ENCODE measurements at regions not wholly inside any gene's neighbourhood (a gene's known extent, or its start where the extent isn't known, plus 50 kb on each side); places are given as distances from the start of the nearest gene placed in this dataset.

DNA sequence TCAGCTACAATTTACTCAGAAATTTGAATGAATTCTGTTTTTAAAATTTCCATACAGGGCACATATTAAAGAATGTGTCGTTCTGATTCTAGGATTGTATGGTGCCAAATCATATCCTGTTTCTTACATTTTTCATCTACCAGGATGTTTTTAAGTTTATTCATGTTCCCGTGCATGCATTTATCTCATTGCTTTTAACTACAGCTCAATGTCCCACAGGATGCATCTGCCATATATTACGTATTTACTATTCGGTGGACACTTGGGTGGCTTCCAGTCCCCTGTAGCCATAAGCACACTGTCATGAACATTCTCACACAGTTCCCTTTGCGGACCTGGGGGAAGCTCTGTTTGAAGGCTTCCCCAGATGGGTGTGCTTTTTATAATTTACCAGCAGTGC lies 122.3 kb downstream of the CCDC71L start:
- Mint-ChIP-seq H3K27ac (no peak overlapping the region), H3K36me3 (no peaks in the 10 kb centered on the region), H3K4me1 (peaks cover 0 to 9% of the 10 kb centered on the region in 2 donors), H3K27me3 (ENCODE audit: low read depth in 2 of 2) (peaks cover 0 to 7% of the 10 kb centered on the region in 2 donors), H3K9me3 (peaks cover 0 to 3% of the 10 kb centered on the region in 2 donors), H3K4me3 (no peak overlapping the region)
- intact Hi-C loops (cut with micrococcal nuclease): no loop called here
- Histone ChIP-seq H3K27me3 (ENCODE audit: control insufficient read depth, insufficient read depth, low read length) (no peaks in the 10 kb centered on the region), H3K27ac (ENCODE audit: low read length) (no peak overlapping the region), H3K9me3 (ENCODE audit: control insufficient read depth, insufficient read depth, low read length) (no peaks in the 10 kb centered on the region), H3K4me1 (ENCODE audit: control insufficient read depth, insufficient read depth, low read length) (no peaks in the 10 kb centered on the region), H3K36me3 (ENCODE audit: control insufficient read depth, insufficient read depth, low read length) (no peaks in the 10 kb centered on the region), H3K4me3 (ENCODE audit: low read length) (no peak overlapping the region)
- ATAC-seq (no peak), DNase-seq (no peak)
- WGBS (ENCODE audit: insufficient coverage): 85% methylated on average over 5 of the region's 5 CpGs
- no peak for TF ChIP-seq CTCF (IDR thresholded peaks at IDR 0.05)

DNA sequence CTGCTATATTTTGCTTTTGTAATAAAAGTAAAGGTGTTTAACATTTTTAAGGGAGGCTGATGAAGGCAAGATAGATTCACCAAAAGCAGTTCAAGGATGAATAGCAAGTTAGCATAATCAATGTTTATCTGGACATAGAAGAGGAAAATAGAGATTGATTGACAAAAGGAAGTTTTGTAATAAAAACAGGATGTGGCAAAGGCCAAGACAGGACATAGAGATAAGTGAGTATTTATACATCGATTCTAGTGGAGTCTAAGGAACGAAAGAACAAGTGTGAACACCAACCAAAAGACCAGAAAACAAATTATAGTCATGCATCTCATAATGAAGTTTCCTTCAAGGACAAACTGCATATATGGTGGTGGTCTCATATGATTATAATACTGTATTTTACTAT lies 123.8 kb downstream of the CCDC71L start:
- Mint-ChIP-seq H3K4me1 (peaks cover 0 to 4% of the 10 kb centered on the region in 2 donors), H3K36me3 (no peaks in the 10 kb centered on the region), H3K27me3 (ENCODE audit: low read depth in 2 of 2) (peaks cover 0 to under 1% of the 10 kb centered on the region in 2 donors), H3K9me3 (peaks cover 0 to 3% of the 10 kb centered on the region in 2 donors), H3K27ac (no peak overlapping the region), H3K4me3 (no peak overlapping the region)
- Histone ChIP-seq H3K36me3 (ENCODE audit: control insufficient read depth, insufficient read depth, low read length) (no peaks in the 10 kb centered on the region), H3K9me3 (ENCODE audit: control insufficient read depth, insufficient read depth, low read length) (no peaks in the 10 kb centered on the region), H3K27me3 (ENCODE audit: control insufficient read depth, insufficient read depth, low read length) (no peaks in the 10 kb centered on the region), H3K4me1 (ENCODE audit: control insufficient read depth, insufficient read depth, low read length) (no peaks in the 10 kb centered on the region), H3K4me3 (ENCODE audit: low read length) (no peak overlapping the region), H3K27ac (ENCODE audit: low read length) (no peak overlapping the region)
- TF ChIP-seq CTCF (IDR thresholded peaks at IDR 0.05): no peak
- DNase-seq: no peak
- WGBS (ENCODE audit: insufficient coverage): 11% methylated on average over 1 of the region's 2 CpGs
- intact Hi-C loops (cut with micrococcal nuclease): no loop called here
- no peak for ATAC-seq

GRCh38 chr7:106536079-106536478 lies 124.9 kb downstream of the CCDC71L start:
- intact Hi-C loops (cut with micrococcal nuclease): no loop called here
- no peaks in the 10 kb centered on the region for H3K36me3 ChIP-seq (ENCODE audit: control insufficient read depth, insufficient read depth, low read length)
- Mint-ChIP-seq H3K4me3 (no peak overlapping the region), H3K4me1 (peaks cover 0 to 4% of the 10 kb centered on the region in 2 donors), H3K36me3 (no peaks in the 10 kb centered on the region), H3K9me3 (peaks cover 0 to 3% of the 10 kb centered on the region in 2 donors), H3K27ac (no peak overlapping the region), H3K27me3 (ENCODE audit: low read depth in 2 of 2) (no peaks in the 10 kb centered on the region)
- ATAC-seq (no peak), DNase-seq (no peak)
- no peak overlapping the region for H3K27ac ChIP-seq (ENCODE audit: low read length)
- H3K4me1 ChIP-seq (ENCODE audit: control insufficient read depth, insufficient read depth, low read length): no peaks in the 10 kb centered on the region
- H3K9me3 ChIP-seq (ENCODE audit: control insufficient read depth, insufficient read depth, low read length): no peaks in the 10 kb centered on the region
- WGBS (ENCODE audit: insufficient coverage): 91% methylated on average over 3 of the region's 3 CpGs
- H3K27me3 ChIP-seq (ENCODE audit: control insufficient read depth, insufficient read depth, low read length): no peaks in the 10 kb centered on the region
- H3K4me3 ChIP-seq (ENCODE audit: low read length): no peak overlapping the region
- no peak for TF ChIP-seq CTCF (IDR thresholded peaks at IDR 0.05)

DNA sequence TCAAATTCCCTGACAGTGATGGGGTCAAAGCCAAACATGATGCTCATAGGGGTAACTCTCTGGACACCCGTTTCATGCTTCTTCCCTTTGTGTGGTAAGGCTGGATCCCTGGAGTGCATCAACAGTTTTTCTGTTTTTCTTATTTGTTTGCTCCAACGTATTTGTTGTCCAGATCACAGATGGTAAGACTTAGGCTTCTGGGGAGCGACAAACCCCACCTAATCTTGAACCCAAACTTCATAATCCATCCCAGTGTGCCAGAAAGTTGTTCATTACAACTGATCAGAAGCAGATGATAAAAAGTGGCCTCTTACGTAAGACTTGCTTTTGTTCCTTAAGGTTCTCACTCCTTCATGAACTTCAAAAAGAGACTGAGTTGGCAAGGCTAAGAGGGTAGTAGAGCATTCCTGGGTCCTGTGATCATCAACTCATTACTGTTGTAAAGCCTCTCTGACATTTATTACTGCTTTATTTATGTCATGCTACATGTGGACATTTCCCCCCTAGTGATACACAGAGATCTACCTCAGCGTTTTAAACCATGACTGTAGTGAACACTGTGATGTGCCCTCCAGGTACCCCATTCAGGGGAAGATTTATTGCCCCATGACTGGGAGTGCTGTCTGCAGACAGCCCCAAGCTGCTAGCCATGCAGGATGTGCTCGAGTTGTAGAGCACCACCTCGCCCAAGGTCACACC lies 125.6 kb downstream of the CCDC71L start:
- no peak for TF ChIP-seq CTCF (IDR thresholded peaks at IDR 0.05)
- intact Hi-C loops (cut with micrococcal nuclease): no loop called here
- H3K4me1 ChIP-seq (ENCODE audit: control insufficient read depth, insufficient read depth, low read length): no peaks in the 10 kb centered on the region
- no peaks in the 10 kb centered on the region for H3K9me3 ChIP-seq (ENCODE audit: control insufficient read depth, insufficient read depth, low read length)
- Mint-ChIP-seq H3K36me3 (no peaks in the 10 kb centered on the region), H3K27me3 (ENCODE audit: low read depth in 2 of 2) (no peaks in the 10 kb centered on the region), H3K4me3 (no peak overlapping the region), H3K9me3 (peaks cover 0 to 3% of the 10 kb centered on the region in 2 donors), H3K27ac (no peak overlapping the region), H3K4me1 (peaks cover 0 to 4% of the 10 kb centered on the region in 2 donors)
- no peak for ATAC-seq
- no peak overlapping the region for H3K4me3 ChIP-seq (ENCODE audit: low read length)
- no peaks in the 10 kb centered on the region for H3K27me3 ChIP-seq (ENCODE audit: control insufficient read depth, insufficient read depth, low read length)
- no peaks in the 10 kb centered on the region for H3K36me3 ChIP-seq (ENCODE audit: control insufficient read depth, insufficient read depth, low read length)
- 89% methylated on average over 7 of the region's 7 CpGs for WGBS (ENCODE audit: insufficient coverage)
- H3K27ac ChIP-seq (ENCODE audit: low read length): no peak overlapping the region
- no peak for DNase-seq
